ENCODE measurements at regions not wholly inside any gene's neighbourhood (a gene's known extent, or its start where the extent isn't known, plus 50 kb on each side); places are given as distances from the start of the nearest gene placed in this dataset.

GRCh38 chr3:31297726-31298298 is 234.9 kb upstream of the STT3B start:
- Histone ChIP-seq H3K9me3 (ENCODE audit: control insufficient read depth in 5 of 5, low read length in 5 of 5) (peaks cover 0 to 8% (median 3%) of the 10 kb centered on the region in 5 donors), H3K27ac (ENCODE audit: low read depth, low read length) (no peak overlapping the region), H3K4me3 (ENCODE audit: low read depth in 1 of 5, low read length in 5 of 5) (no peak overlapping the region), H3K4me1 (ENCODE audit: control insufficient read depth in 5 of 5, insufficient read depth in 5 of 5, low read length in 5 of 5) (peaks cover 0 to 13% (median 7%) of the 10 kb centered on the region in 5 donors), H3K36me3 (ENCODE audit: control insufficient read depth in 5 of 5, insufficient read depth in 5 of 5, low read length in 5 of 5) (no peaks in the 10 kb centered on the region), H3K9ac (ENCODE audit: low read length in 5 of 5) (no peak overlapping the region), H3K27me3 (ENCODE audit: control insufficient read depth in 5 of 5, insufficient read depth in 4 of 5, low read length in 5 of 5) (no peaks in the 10 kb centered on the region)

- Histone ChIP-seq H3K4me1 (ENCODE audit: control insufficient read depth in 5 of 5, insufficient read depth in 5 of 5, low read length in 5 of 5) (peaks cover 0 to 13% (median 7%) of the 10 kb centered on the region in 5 donors), H3K4me3 (ENCODE audit: low read depth in 1 of 5, low read length in 5 of 5) (no peak overlapping the region), H3K27ac (ENCODE audit: low read depth, low read length) (no peak overlapping the region), H3K9ac (ENCODE audit: low read length in 5 of 5) (no peak overlapping the region), H3K9me3 (ENCODE audit: control insufficient read depth in 5 of 5, low read length in 5 of 5) (peaks cover 0 to 8% (median 3%) of the 10 kb centered on the region in 5 donors), H3K27me3 (ENCODE audit: control insufficient read depth in 5 of 5, insufficient read depth in 4 of 5, low read length in 5 of 5) (no peaks in the 10 kb centered on the region), H3K36me3 (ENCODE audit: control insufficient read depth in 5 of 5, insufficient read depth in 5 of 5, low read length in 5 of 5) (no peaks in the 10 kb centered on the region)
Measured at GRCh38 chr3:31300456-31301443, 232.0 kb upstream of the STT3B start.

GRCh38 chr3:31302343-31302742 is 230.4 kb upstream of the STT3B start:
- H3K27ac ChIP-seq (ENCODE audit: low read depth, low read length), result no peak overlapping the region
- H3K4me1 ChIP-seq (ENCODE audit: control insufficient read depth in 5 of 5, insufficient read depth in 5 of 5, low read length in 5 of 5), result peaks cover 0 to 13% (median 7%) of the 10 kb centered on the region in 5 donors
- H3K27me3 ChIP-seq (ENCODE audit: control insufficient read depth in 5 of 5, insufficient read depth in 4 of 5, low read length in 5 of 5), result no peaks in the 10 kb centered on the region
- H3K9me3 ChIP-seq (ENCODE audit: control insufficient read depth in 5 of 5, low read length in 5 of 5), result peaks cover 0 to 8% (median 3%) of the 10 kb centered on the region in 5 donors
- H3K9ac ChIP-seq (ENCODE audit: low read length in 5 of 5), result no peak overlapping the region
- H3K36me3 ChIP-seq (ENCODE audit: control insufficient read depth in 5 of 5, insufficient read depth in 5 of 5, low read length in 5 of 5), result no peaks in the 10 kb centered on the region
- H3K4me3 ChIP-seq (ENCODE audit: low read depth in 1 of 5, low read length in 5 of 5), result no peak overlapping the region

GRCh38 chr3:31305340-31305739 is 227.4 kb upstream of the STT3B start:
- H3K36me3 ChIP-seq (ENCODE audit: control insufficient read depth in 5 of 5, insufficient read depth in 5 of 5, low read length in 5 of 5), result no peaks in the 10 kb centered on the region
- no peaks in the 10 kb centered on the region for H3K9me3 ChIP-seq (ENCODE audit: control insufficient read depth in 5 of 5, low read length in 5 of 5)
- no peak overlapping the region for H3K9ac ChIP-seq (ENCODE audit: low read length in 5 of 5)
- H3K4me1 ChIP-seq (ENCODE audit: control insufficient read depth in 5 of 5, insufficient read depth in 5 of 5, low read length in 5 of 5), result peaks cover 0 to 13% (median 7%) of the 10 kb centered on the region in 5 donors
- H3K4me3 ChIP-seq (ENCODE audit: low read depth in 1 of 5, low read length in 5 of 5), result no peak overlapping the region
- no peaks in the 10 kb centered on the region for H3K27me3 ChIP-seq (ENCODE audit: control insufficient read depth in 5 of 5, insufficient read depth in 4 of 5, low read length in 5 of 5)
- H3K27ac ChIP-seq (ENCODE audit: low read depth, low read length), result no peak overlapping the region

- Histone ChIP-seq H3K4me3 (ENCODE audit: low read depth in 1 of 5, low read length in 5 of 5) (no peak overlapping the region), H3K27me3 (ENCODE audit: control insufficient read depth in 5 of 5, insufficient read depth in 4 of 5, low read length in 5 of 5) (no peaks in the 10 kb centered on the region), H3K4me1 (ENCODE audit: control insufficient read depth in 5 of 5, insufficient read depth in 5 of 5, low read length in 5 of 5) (peaks cover 0 to 6% (median 0%) of the 10 kb centered on the region in 5 donors), H3K36me3 (ENCODE audit: control insufficient read depth in 5 of 5, insufficient read depth in 5 of 5, low read length in 5 of 5) (no peaks in the 10 kb centered on the region), H3K9ac (ENCODE audit: low read length in 5 of 5) (no peak overlapping the region), H3K9me3 (ENCODE audit: control insufficient read depth in 5 of 5, low read length in 5 of 5) (no peaks in the 10 kb centered on the region), H3K27ac (ENCODE audit: low read depth, low read length) (no peak overlapping the region)
Measured at GRCh38 chr3:31307131-31307785, 225.5 kb upstream of the STT3B start.

- Histone ChIP-seq H3K4me3 (ENCODE audit: low read depth in 1 of 5, low read length in 5 of 5) (no peak overlapping the region), H3K4me1 (ENCODE audit: control insufficient read depth in 5 of 5, insufficient read depth in 5 of 5, low read length in 5 of 5) (peaks cover 0 to 9% (median 0%) of the 10 kb centered on the region in 5 donors), H3K27me3 (ENCODE audit: control insufficient read depth in 5 of 5, insufficient read depth in 4 of 5, low read length in 5 of 5) (no peaks in the 10 kb centered on the region), H3K9me3 (ENCODE audit: control insufficient read depth in 5 of 5, low read length in 5 of 5) (no peaks in the 10 kb centered on the region), H3K27ac (ENCODE audit: low read depth, low read length) (no peak overlapping the region), H3K36me3 (ENCODE audit: control insufficient read depth in 5 of 5, insufficient read depth in 5 of 5, low read length in 5 of 5) (no peaks in the 10 kb centered on the region), H3K9ac (ENCODE audit: low read length in 5 of 5) (no peak overlapping the region)
Measured at GRCh38 chr3:31311559-31311958, 221.2 kb upstream of the STT3B start.

- H3K27me3 ChIP-seq (ENCODE audit: control insufficient read depth in 5 of 5, insufficient read depth in 4 of 5, low read length in 5 of 5), result no peaks in the 10 kb centered on the region
- no peak overlapping the region for H3K4me3 ChIP-seq (ENCODE audit: low read depth in 1 of 5, low read length in 5 of 5)
- H3K9ac ChIP-seq (ENCODE audit: low read length in 5 of 5), result no peak overlapping the region
- H3K36me3 ChIP-seq (ENCODE audit: control insufficient read depth in 5 of 5, insufficient read depth in 5 of 5, low read length in 5 of 5), result no peaks in the 10 kb centered on the region
- H3K27ac ChIP-seq (ENCODE audit: low read depth, low read length), result no peak overlapping the region
- no peaks in the 10 kb centered on the region for H3K9me3 ChIP-seq (ENCODE audit: control insufficient read depth in 5 of 5, low read length in 5 of 5)
- peaks cover 0 to 5% (median 0%) of the 10 kb centered on the region in 5 donors for H3K4me1 ChIP-seq (ENCODE audit: control insufficient read depth in 5 of 5, insufficient read depth in 5 of 5, low read length in 5 of 5)
Measured at GRCh38 chr3:31312400-31312799, 220.3 kb upstream of the STT3B start.

GRCh38 chr3:31314258-31314657 is 218.5 kb upstream of the STT3B start:
- H3K4me3 ChIP-seq (ENCODE audit: low read depth in 1 of 5, low read length in 5 of 5), result no peak overlapping the region

GRCh38 chr3:31319332-31319731 is 213.4 kb upstream of the STT3B start:
- no peaks in the 10 kb centered on the region for H3K9me3 ChIP-seq (ENCODE audit: control insufficient read depth in 5 of 5, low read length in 5 of 5)
- H3K4me1 ChIP-seq (ENCODE audit: control insufficient read depth in 5 of 5, insufficient read depth in 5 of 5, low read length in 5 of 5), result no peaks in the 10 kb centered on the region
- H3K36me3 ChIP-seq (ENCODE audit: control insufficient read depth in 5 of 5, insufficient read depth in 5 of 5, low read length in 5 of 5), result no peaks in the 10 kb centered on the region
- no peak overlapping the region for H3K27ac ChIP-seq (ENCODE audit: low read depth, low read length)
- peaks cover 0 to 2% (median 0%) of the 10 kb centered on the region in 5 donors for H3K27me3 ChIP-seq (ENCODE audit: control insufficient read depth in 5 of 5, insufficient read depth in 4 of 5, low read length in 5 of 5)
- H3K9ac ChIP-seq (ENCODE audit: low read length in 5 of 5), result no peak overlapping the region
- no peak overlapping the region for H3K4me3 ChIP-seq (ENCODE audit: low read depth in 1 of 5, low read length in 5 of 5)

More at GRCh38 chr3:31314258-31314657, 218.5 kb upstream of the STT3B start:
- Histone ChIP-seq H3K27ac (ENCODE audit: low read depth, low read length) (no peak overlapping the region), H3K36me3 (ENCODE audit: control insufficient read depth in 5 of 5, insufficient read depth in 5 of 5, low read length in 5 of 5) (no peaks in the 10 kb centered on the region), H3K9me3 (ENCODE audit: control insufficient read depth in 5 of 5, low read length in 5 of 5) (no peaks in the 10 kb centered on the region), H3K27me3 (ENCODE audit: control insufficient read depth in 5 of 5, insufficient read depth in 4 of 5, low read length in 5 of 5) (no peaks in the 10 kb centered on the region), H3K9ac (ENCODE audit: low read length in 5 of 5) (no peak overlapping the region), H3K4me1 (ENCODE audit: control insufficient read depth in 5 of 5, insufficient read depth in 5 of 5, low read length in 5 of 5) (peaks cover 0 to 2% (median 0%) of the 10 kb centered on the region in 5 donors)

- Histone ChIP-seq H3K36me3 (ENCODE audit: control insufficient read depth in 5 of 5, insufficient read depth in 5 of 5, low read length in 5 of 5) (no peaks in the 10 kb centered on the region), H3K9me3 (ENCODE audit: control insufficient read depth in 5 of 5, low read length in 5 of 5) (no peaks in the 10 kb centered on the region), H3K4me3 (ENCODE audit: low read depth in 1 of 5, low read length in 5 of 5) (no peak overlapping the region), H3K9ac (ENCODE audit: low read length in 5 of 5) (no peak overlapping the region), H3K27me3 (ENCODE audit: control insufficient read depth in 5 of 5, insufficient read depth in 4 of 5, low read length in 5 of 5) (peaks cover 0 to 2% (median 0%) of the 10 kb centered on the region in 5 donors), H3K4me1 (ENCODE audit: control insufficient read depth in 5 of 5, insufficient read depth in 5 of 5, low read length in 5 of 5) (no peaks in the 10 kb centered on the region), H3K27ac (ENCODE audit: low read depth, low read length) (no peak overlapping the region)
Measured at GRCh38 chr3:31321620-31322019, 211.1 kb upstream of the STT3B start.

Measured in subcutaneous abdominal adipose tissue (tissue), 5 donors.